ENCODE measurements at regions not wholly inside any gene's neighbourhood (a gene's known extent, or its start where the extent isn't known, plus 50 kb on each side); places are given as distances from the start of the nearest gene placed in this dataset.

- H3K4me1 ChIP-seq (ENCODE audit: control insufficient read depth, insufficient read depth, low read length) = no peaks in the 10 kb centered on the region
- H3K4me3 ChIP-seq (ENCODE audit: low read length) = no peak overlapping the region
- H3K27ac ChIP-seq (ENCODE audit: low read length) = no peak overlapping the region
- no peaks in the 10 kb centered on the region for H3K9me3 ChIP-seq (replicated peaks; ENCODE audit: control insufficient read depth, low read depth, low read length)
- DNase-seq = peak; percentile 13
- no peaks in the 10 kb centered on the region for H3K27me3 ChIP-seq (ENCODE audit: control insufficient read depth, insufficient read depth, low read length)
- no peaks in the 10 kb centered on the region for H3K36me3 ChIP-seq (ENCODE audit: control insufficient read depth, insufficient read depth, low read length)
- 60% methylated on average over 1 of the region's 2 CpGs for WGBS (ENCODE audit: insufficient coverage)
These were observed 117.0 kb downstream of the FANCF start for GRCh38 chr11:22508665-22509064.

- H3K9me3 ChIP-seq (replicated peaks; ENCODE audit: control insufficient read depth, low read depth, low read length) = no peaks in the 10 kb centered on the region
- no peak overlapping the region for H3K4me3 ChIP-seq (ENCODE audit: low read length)
- no CpG with 5 or more reads among the region's 3 CpGs for WGBS (ENCODE audit: insufficient coverage)
- no peak for DNase-seq
- H3K36me3 ChIP-seq (ENCODE audit: control insufficient read depth, insufficient read depth, low read length) = no peaks in the 10 kb centered on the region
- no peaks in the 10 kb centered on the region for H3K27me3 ChIP-seq (ENCODE audit: control insufficient read depth, insufficient read depth, low read length)
- no peaks in the 10 kb centered on the region for H3K4me1 ChIP-seq (ENCODE audit: control insufficient read depth, insufficient read depth, low read length)
- H3K27ac ChIP-seq (ENCODE audit: low read length) = no peak overlapping the region
These were observed 128.1 kb downstream of the FANCF start for GRCh38 chr11:22497474-22497873.

GRCh38 chr11:22491555-22492225 lies 133.9 kb downstream of the FANCF start:
- Histone ChIP-seq H3K4me3 (ENCODE audit: low read length) (no peak overlapping the region), H3K9me3 (replicated peaks; ENCODE audit: control insufficient read depth, low read depth, low read length) (no peaks in the 10 kb centered on the region), H3K36me3 (ENCODE audit: control insufficient read depth, insufficient read depth, low read length) (no peaks in the 10 kb centered on the region), H3K27ac (ENCODE audit: low read length) (no peak overlapping the region), H3K27me3 (ENCODE audit: control insufficient read depth, insufficient read depth, low read length) (no peaks in the 10 kb centered on the region), H3K4me1 (ENCODE audit: control insufficient read depth, insufficient read depth, low read length) (no peaks in the 10 kb centered on the region)
- WGBS (ENCODE audit: insufficient coverage) = 20% methylated on average over 2 of the region's 16 CpGs
- peak; percentile 55 for DNase-seq

- H3K36me3 ChIP-seq (ENCODE audit: control insufficient read depth, insufficient read depth, low read length) = no peaks in the 10 kb centered on the region
- H3K27ac ChIP-seq (ENCODE audit: low read length) = peak overlapping the region; percentile 4
- H3K4me3 ChIP-seq (ENCODE audit: low read length) = no peak overlapping the region
- peak; percentile 30 for DNase-seq
- H3K9me3 ChIP-seq (replicated peaks; ENCODE audit: control insufficient read depth, low read depth, low read length) = no peaks in the 10 kb centered on the region
- H3K4me1 ChIP-seq (ENCODE audit: control insufficient read depth, insufficient read depth, low read length) = no peaks in the 10 kb centered on the region
- no CpG with 5 or more reads among the region's 4 CpGs for WGBS (ENCODE audit: insufficient coverage)
- no peaks in the 10 kb centered on the region for H3K27me3 ChIP-seq (ENCODE audit: control insufficient read depth, insufficient read depth, low read length)
These were observed 142.0 kb downstream of the SLC17A6 start for GRCh38 chr11:22479971-22480720.

GRCh38 chr11:22479208-22479607 lies 141.0 kb downstream of the SLC17A6 start:
- H3K36me3 ChIP-seq (ENCODE audit: control insufficient read depth, insufficient read depth, low read length) = no peaks in the 10 kb centered on the region
- peak overlapping the region; percentile 43 for H3K27ac ChIP-seq (ENCODE audit: low read length)
- H3K4me1 ChIP-seq (ENCODE audit: control insufficient read depth, insufficient read depth, low read length) = no peaks in the 10 kb centered on the region
- no peak overlapping the region for H3K4me3 ChIP-seq (ENCODE audit: low read length)
- H3K9me3 ChIP-seq (replicated peaks; ENCODE audit: control insufficient read depth, low read depth, low read length) = no peaks in the 10 kb centered on the region
- no peaks in the 10 kb centered on the region for H3K27me3 ChIP-seq (ENCODE audit: control insufficient read depth, insufficient read depth, low read length)
- DNase-seq = peak; percentile 92
- WGBS (ENCODE audit: insufficient coverage) = 25% methylated on average over 1 of the region's 1 CpG

GRCh38 chr11:22478169-22478568 lies 140.0 kb downstream of the SLC17A6 start:
- no CpG with 5 or more reads among the region's 1 CpG for WGBS (ENCODE audit: insufficient coverage)
- no peak overlapping the region for H3K27ac ChIP-seq (ENCODE audit: low read length)

GRCh38 chr11:22477312-22477711 lies 139.1 kb downstream of the SLC17A6 start:
- H3K4me3 ChIP-seq (ENCODE audit: low read length) = no peak overlapping the region
- DNase-seq = no peak
- H3K27me3 ChIP-seq (ENCODE audit: control insufficient read depth, insufficient read depth, low read length) = no peaks in the 10 kb centered on the region
- no peak overlapping the region for H3K27ac ChIP-seq (ENCODE audit: low read length)
- H3K36me3 ChIP-seq (ENCODE audit: control insufficient read depth, insufficient read depth, low read length) = no peaks in the 10 kb centered on the region
- no peaks in the 10 kb centered on the region for H3K9me3 ChIP-seq (replicated peaks; ENCODE audit: control insufficient read depth, low read depth, low read length)
- no peaks in the 10 kb centered on the region for H3K4me1 ChIP-seq (ENCODE audit: control insufficient read depth, insufficient read depth, low read length)

More at GRCh38 chr11:22478169-22478568, 140.0 kb downstream of the SLC17A6 start:
- Histone ChIP-seq H3K4me3 (ENCODE audit: low read length) (no peak overlapping the region), H3K4me1 (ENCODE audit: control insufficient read depth, insufficient read depth, low read length) (no peaks in the 10 kb centered on the region), H3K27me3 (ENCODE audit: control insufficient read depth, insufficient read depth, low read length) (no peaks in the 10 kb centered on the region), H3K9me3 (replicated peaks; ENCODE audit: control insufficient read depth, low read depth, low read length) (no peaks in the 10 kb centered on the region), H3K36me3 (ENCODE audit: control insufficient read depth, insufficient read depth, low read length) (no peaks in the 10 kb centered on the region)
- DNase-seq = no peak

GRCh38 chr11:22476589-22476988 lies 138.4 kb downstream of the SLC17A6 start:
- H3K9me3 ChIP-seq (replicated peaks; ENCODE audit: control insufficient read depth, low read depth, low read length) = no peaks in the 10 kb centered on the region
- WGBS (ENCODE audit: insufficient coverage) = no CpG with 5 or more reads among the region's 3 CpGs
- no peak for DNase-seq

GRCh38 chr11:22474616-22475015 lies 136.4 kb downstream of the SLC17A6 start:
- Histone ChIP-seq H3K27ac (ENCODE audit: low read length) (no peak overlapping the region), H3K4me1 (ENCODE audit: control insufficient read depth, insufficient read depth, low read length) (no peaks in the 10 kb centered on the region), H3K36me3 (ENCODE audit: control insufficient read depth, insufficient read depth, low read length) (no peaks in the 10 kb centered on the region), H3K4me3 (ENCODE audit: low read length) (no peak overlapping the region), H3K9me3 (replicated peaks; ENCODE audit: control insufficient read depth, low read depth, low read length) (no peaks in the 10 kb centered on the region), H3K27me3 (ENCODE audit: control insufficient read depth, insufficient read depth, low read length) (no peaks in the 10 kb centered on the region)
- no peak for DNase-seq
- no CpG with 5 or more reads among the region's 4 CpGs for WGBS (ENCODE audit: insufficient coverage)

More at GRCh38 chr11:22476589-22476988, 138.4 kb downstream of the SLC17A6 start:
- Histone ChIP-seq H3K36me3 (ENCODE audit: control insufficient read depth, insufficient read depth, low read length) (no peaks in the 10 kb centered on the region), H3K27ac (ENCODE audit: low read length) (no peak overlapping the region), H3K27me3 (ENCODE audit: control insufficient read depth, insufficient read depth, low read length) (no peaks in the 10 kb centered on the region), H3K4me3 (ENCODE audit: low read length) (no peak overlapping the region), H3K4me1 (ENCODE audit: control insufficient read depth, insufficient read depth, low read length) (no peaks in the 10 kb centered on the region)

- DNase-seq = no peak
- Histone ChIP-seq H3K9me3 (replicated peaks; ENCODE audit: control insufficient read depth, low read depth, low read length) (no peaks in the 10 kb centered on the region), H3K27me3 (ENCODE audit: control insufficient read depth, insufficient read depth, low read length) (no peaks in the 10 kb centered on the region), H3K36me3 (ENCODE audit: control insufficient read depth, insufficient read depth, low read length) (no peaks in the 10 kb centered on the region), H3K4me3 (ENCODE audit: low read length) (no peak overlapping the region), H3K4me1 (ENCODE audit: control insufficient read depth, insufficient read depth, low read length) (no peaks in the 10 kb centered on the region), H3K27ac (ENCODE audit: low read length) (no peak overlapping the region)
- WGBS (ENCODE audit: insufficient coverage) = no CpG with 5 or more reads among the region's 1 CpG
These were observed 135.4 kb downstream of the SLC17A6 start for GRCh38 chr11:22473586-22473985.

All from muscle of leg (tissue), 3 donors.